Activated B cell treated with CpG ODN at 0.5 μM for 24 hours (primary cell): ENCODE measurements at regions not wholly inside any gene's neighbourhood (a gene's known extent, or its start where the extent isn't known, plus 50 kb on each side); places are given as distances from the start of the nearest gene placed in this dataset.

Source experiments
- ATAC-seq: fragments of 200-7000 bp; cut with Tn5 transposase; one replicate; pipeline ENCODE4 v1.10.0; 2021; ENCODE audit warnings: low read depth, mild to moderate bottlenecking, moderate library complexity
- CTCF ChIA-PET: fragments of 350-600 bp; sonication (Branson Sonifier 250); formaldehyde crosslinking; loops from one replicate; lab custom pipeline; 2021; ENCODE audit warnings: antibody characterized with exemption; lab: Charles Lee
- POLR2A ChIA-PET: fragments of 350-600 bp; sonication (Branson Sonifier 250); formaldehyde crosslinking; loops from one replicate; lab custom pipeline; 2021; ENCODE audit warnings: antibody characterized with exemption; lab: Charles Lee
- DNase-seq: peaks from one replicate; pipeline ENCODE4 v3.0.0; 2022
- H3K27ac Mint-ChIP-seq: one replicate; pipeline ENCODE4 v1.8.0; 2020; ENCODE audit warnings: mixed read lengths
- H3K27me3 Mint-ChIP-seq: one replicate; pipeline ENCODE4 v1.8.0; 2021; ENCODE audit warnings: mixed read lengths
- H3K36me3 Mint-ChIP-seq: one replicate; pipeline ENCODE4 v1.8.0; 2021; ENCODE audit warnings: low read depth, mixed read lengths
- H3K4me1 Mint-ChIP-seq: one replicate; pipeline ENCODE4 v1.8.0; 2021; ENCODE audit warnings: mixed read lengths
- H3K4me3 Mint-ChIP-seq: one replicate; pipeline ENCODE4 v1.8.0; 2020; ENCODE audit warnings: mild to moderate bottlenecking, mixed read lengths
- H3K9me3 Mint-ChIP-seq: one replicate; pipeline ENCODE4 v1.8.0; 2020; ENCODE audit warnings: mixed read lengths
- intact Hi-C: fragments of 100-400 bp; cut with micrococcal nuclease; formaldehyde crosslinking; loops from one replicate; pipeline ENCODE4 v1.15.1; 2024
- TF ChIP-seq, protein P1 (sequence below): fragments of 200-600 bp; IDR thresholded peaks from one replicate; pipeline ENCODE4 v1.8.0; 2022; ENCODE audit warnings: antibody characterized with exemption, mild to moderate bottlenecking

DNA sequence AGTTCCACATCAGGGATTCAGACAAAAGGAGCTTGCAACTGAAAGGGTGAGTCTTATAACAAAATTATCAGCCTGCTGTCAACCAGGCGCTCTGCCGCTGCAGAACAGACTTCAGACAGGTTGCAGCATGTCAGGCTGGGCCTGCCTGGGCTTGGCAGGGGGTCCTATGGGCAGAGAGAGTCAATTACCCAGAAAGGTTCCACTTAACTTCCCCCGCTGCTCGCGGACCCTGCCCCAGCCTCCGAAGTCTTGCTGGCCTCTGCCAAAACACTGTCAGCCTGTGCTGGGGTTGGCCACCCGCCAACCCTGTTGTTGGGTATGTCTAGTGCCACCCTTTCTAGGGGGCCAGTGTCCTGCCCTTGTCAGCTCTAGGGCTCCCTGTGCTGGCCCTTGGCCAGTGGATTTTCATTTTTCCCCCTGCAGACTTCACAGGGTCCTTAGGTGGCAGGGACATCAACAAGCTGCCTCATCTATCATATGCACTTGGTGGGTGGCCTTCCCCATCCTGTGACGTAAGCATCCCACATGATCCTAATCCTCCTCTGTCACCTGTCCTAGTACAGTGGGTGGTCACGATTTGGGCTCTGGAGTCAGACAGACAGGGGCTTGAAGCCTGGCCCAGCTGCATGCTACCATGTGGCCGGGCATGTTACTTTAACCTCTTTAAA is 166.5 kb upstream of the CADM1 start:
- H3K4me3 Mint-ChIP-seq, result no peak overlapping the region
- DNase-seq (no peak), ATAC-seq (no peak)
- intact Hi-C loops, result no loop called here
- no peak overlapping the region for H3K27ac Mint-ChIP-seq
- no peaks in the 10 kb centered on the region for H3K9me3 Mint-ChIP-seq
- ChIA-PET CTCF (no interaction called here), POLR2A (no interaction called here)
- H3K27me3 Mint-ChIP-seq, result no peaks in the 10 kb centered on the region
- no peaks in the 10 kb centered on the region for H3K36me3 Mint-ChIP-seq
- TF ChIP-seq, protein P1, sequence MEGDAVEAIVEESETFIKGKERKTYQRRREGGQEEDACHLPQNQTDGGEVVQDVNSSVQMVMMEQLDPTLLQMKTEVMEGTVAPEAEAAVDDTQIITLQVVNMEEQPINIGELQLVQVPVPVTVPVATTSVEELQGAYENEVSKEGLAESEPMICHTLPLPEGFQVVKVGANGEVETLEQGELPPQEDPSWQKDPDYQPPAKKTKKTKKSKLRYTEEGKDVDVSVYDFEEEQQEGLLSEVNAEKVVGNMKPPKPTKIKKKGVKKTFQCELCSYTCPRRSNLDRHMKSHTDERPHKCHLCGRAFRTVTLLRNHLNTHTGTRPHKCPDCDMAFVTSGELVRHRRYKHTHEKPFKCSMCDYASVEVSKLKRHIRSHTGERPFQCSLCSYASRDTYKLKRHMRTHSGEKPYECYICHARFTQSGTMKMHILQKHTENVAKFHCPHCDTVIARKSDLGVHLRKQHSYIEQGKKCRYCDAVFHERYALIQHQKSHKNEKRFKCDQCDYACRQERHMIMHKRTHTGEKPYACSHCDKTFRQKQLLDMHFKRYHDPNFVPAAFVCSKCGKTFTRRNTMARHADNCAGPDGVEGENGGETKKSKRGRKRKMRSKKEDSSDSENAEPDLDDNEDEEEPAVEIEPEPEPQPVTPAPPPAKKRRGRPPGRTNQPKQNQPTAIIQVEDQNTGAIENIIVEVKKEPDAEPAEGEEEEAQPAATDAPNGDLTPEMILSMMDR, result no peak
- no peaks in the 10 kb centered on the region for H3K4me1 Mint-ChIP-seq

GRCh38 chr11:115665958-115666357 is 161.7 kb upstream of the CADM1 start:
- no peaks in the 10 kb centered on the region for H3K9me3 Mint-ChIP-seq
- ATAC-seq (no peak), DNase-seq (no peak)
- H3K27ac Mint-ChIP-seq, result no peak overlapping the region
- H3K36me3 Mint-ChIP-seq, result no peaks in the 10 kb centered on the region
- TF ChIP-seq, protein P1, result no peak
- POLR2A ChIA-PET, result no interaction called here
- H3K4me3 Mint-ChIP-seq, result no peak overlapping the region
- no peaks in the 10 kb centered on the region for H3K4me1 Mint-ChIP-seq
- intact Hi-C loops, result no loop called here
- H3K27me3 Mint-ChIP-seq, result peaks cover 5% of the 10 kb centered on the region
- CTCF ChIA-PET, result no interaction called here

- intact Hi-C loops, result no loop called here
- Mint-ChIP-seq H3K4me3 (no peak overlapping the region), H3K9me3 (no peaks in the 10 kb centered on the region), H3K27me3 (peaks cover 12% of the 10 kb centered on the region), H3K27ac (no peak overlapping the region), H3K36me3 (no peaks in the 10 kb centered on the region), H3K4me1 (no peaks in the 10 kb centered on the region)
- TF ChIP-seq, protein P1, result no peak
- no peak for ATAC-seq
- POLR2A ChIA-PET, result no interaction called here
- CTCF ChIA-PET, result no interaction called here
- no peak for DNase-seq
Measured at GRCh38 chr11:115665175-115665821, 161.1 kb upstream of the CADM1 start.

DNA sequence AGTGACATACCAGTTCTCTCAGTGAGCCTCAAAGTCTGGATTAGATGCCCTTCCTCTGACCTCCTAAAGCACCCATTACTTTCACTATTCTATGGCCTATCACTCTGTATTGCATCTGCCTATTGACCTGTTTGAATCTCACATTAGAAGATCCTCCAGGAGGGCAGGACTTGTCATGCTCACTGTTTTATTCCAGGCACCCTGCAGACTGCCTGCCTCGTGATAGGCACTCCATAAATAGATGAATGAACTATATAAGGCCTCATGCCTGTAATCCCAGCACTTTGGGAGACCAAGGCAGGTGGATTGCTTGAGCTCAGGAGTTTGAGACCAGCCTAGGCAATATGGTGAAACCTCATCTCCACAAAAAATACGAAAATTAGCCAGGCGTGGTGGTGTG is 160.1 kb upstream of the CADM1 start:
- Mint-ChIP-seq H3K4me3 (no peak overlapping the region), H3K9me3 (no peaks in the 10 kb centered on the region), H3K4me1 (no peaks in the 10 kb centered on the region), H3K27ac (no peak overlapping the region), H3K36me3 (no peaks in the 10 kb centered on the region), H3K27me3 (peaks cover 17% of the 10 kb centered on the region)
- ChIA-PET POLR2A (no interaction called here), CTCF (no interaction called here)
- intact Hi-C loops, result no loop called here
- DNase-seq (no peak), ATAC-seq (no peak)
- TF ChIP-seq, protein P1, result no peak

DNA sequence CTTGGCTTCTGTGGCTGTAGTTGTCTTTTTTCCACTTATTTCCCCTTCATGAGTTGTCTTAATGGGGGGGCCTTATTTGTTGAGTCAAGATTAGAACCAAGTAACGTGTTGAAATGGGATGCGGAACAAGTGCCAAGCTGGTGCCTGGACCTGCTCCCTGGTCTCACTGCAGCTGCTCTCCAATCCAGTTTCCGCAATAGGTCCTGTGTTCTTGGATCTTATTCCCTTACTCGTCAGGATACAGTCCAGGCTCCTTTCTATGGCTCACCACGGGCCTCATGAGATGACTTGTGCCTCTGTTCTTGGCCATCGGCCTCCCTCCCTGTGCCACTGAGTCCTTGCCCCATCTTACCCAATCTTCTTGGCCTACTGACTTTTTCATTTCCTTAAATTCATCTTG is 159.6 kb upstream of the CADM1 start:
- Mint-ChIP-seq H3K9me3 (no peaks in the 10 kb centered on the region), H3K36me3 (no peaks in the 10 kb centered on the region), H3K27ac (no peak overlapping the region), H3K4me3 (no peak overlapping the region), H3K27me3 (peaks cover 19% of the 10 kb centered on the region), H3K4me1 (no peaks in the 10 kb centered on the region)
- TF ChIP-seq, protein P1, result no peak
- ATAC-seq (no peak), DNase-seq (no peak)
- CTCF ChIA-PET, result no interaction called here
- intact Hi-C loops, result no loop called here
- POLR2A ChIA-PET, result no interaction called here
